ENCODE measurements at regions not wholly inside any gene's neighbourhood (a gene's known extent, or its start where the extent isn't known, plus 50 kb on each side); places are given as distances from the start of the nearest gene placed in this dataset.
"Not testable (repeated sequence)": the region's sequence is repeated elsewhere in the genome, so short reads cannot be mapped to it uniquely, and the experiment has no call there.

DNA sequence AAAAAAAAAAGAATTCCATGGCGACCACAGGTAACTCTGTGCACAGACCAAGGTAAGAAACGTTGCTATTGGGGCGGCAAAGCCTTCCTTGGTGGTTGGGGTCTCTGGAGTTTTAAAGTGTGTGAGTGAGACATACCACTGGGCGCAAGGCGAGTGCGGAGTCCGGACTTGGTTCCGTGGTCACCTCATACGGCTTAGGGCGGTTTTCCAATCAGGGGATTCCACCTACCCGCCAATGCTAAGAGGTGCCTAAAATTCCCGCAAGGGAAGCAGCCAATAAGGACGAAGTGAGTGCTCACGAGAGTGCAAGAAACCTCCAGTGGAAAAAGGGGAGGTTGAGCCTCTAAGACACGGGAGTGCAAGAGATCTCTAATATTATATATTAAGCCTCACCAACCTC lies 68.6 kb upstream of the PRSS16 start:
- FAIRE-seq = no peak

GRCh38 chr6:27183060-27183832 lies 64.3 kb upstream of the PRSS16 start:
- FAIRE-seq = no peak

More for the DNA sequence above, 68.6 kb upstream of the PRSS16 start:
- no peak for DNase-seq (ENCODE audit: low spot score)

GRCh38 chr6:27187231-27188060 lies 60.1 kb upstream of the PRSS16 start:
- FAIRE-seq = no peak
- DNase-seq (ENCODE audit: low spot score) = no peak

More at GRCh38 chr6:27183060-27183832, 64.3 kb upstream of the PRSS16 start:
- DNase-seq (ENCODE audit: low spot score) = no peak

DNA sequence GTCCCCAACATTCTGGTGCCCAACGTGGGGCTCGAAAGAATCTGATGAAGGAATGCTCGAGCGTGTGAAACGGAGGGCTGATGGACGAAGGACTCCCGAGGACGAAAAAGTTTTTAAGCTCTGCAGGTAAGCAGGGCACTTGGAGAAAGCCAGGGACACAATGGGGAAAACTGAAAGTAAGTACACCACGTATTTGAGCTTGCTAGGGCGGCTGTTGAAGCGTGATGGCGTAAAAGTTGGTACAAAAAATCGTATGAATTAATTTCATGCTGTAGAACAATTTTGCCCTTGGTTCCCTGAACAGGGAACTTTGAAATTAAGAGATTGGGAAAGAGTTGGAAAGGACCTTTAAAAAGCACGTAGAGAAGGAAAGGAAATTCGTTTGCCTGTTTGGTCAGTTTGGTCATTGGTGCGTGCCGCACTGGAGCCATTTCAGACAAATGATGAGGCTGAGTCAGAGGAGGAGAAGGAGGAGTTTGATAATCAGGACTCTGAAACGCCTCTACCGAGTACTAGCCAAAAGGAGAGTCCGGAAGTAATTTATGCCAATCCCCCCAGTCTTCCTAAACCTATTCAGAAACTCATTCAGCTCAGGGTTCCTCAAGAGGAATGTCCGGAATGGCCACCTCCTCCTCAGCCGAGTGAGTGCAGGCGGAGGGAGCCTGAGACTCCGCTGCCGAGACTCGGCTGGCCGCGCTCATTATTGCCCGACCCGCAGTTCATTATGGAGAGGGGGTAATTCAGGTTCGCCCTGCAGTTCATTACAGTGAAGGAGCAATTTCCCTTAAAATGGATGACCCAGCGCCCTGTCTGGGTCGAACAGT lies 59.2 kb upstream of the PRSS16 start:
- DNase-seq (ENCODE audit: low spot score) (peak; percentile 76), FAIRE-seq (peak; percentile 74)

DNA sequence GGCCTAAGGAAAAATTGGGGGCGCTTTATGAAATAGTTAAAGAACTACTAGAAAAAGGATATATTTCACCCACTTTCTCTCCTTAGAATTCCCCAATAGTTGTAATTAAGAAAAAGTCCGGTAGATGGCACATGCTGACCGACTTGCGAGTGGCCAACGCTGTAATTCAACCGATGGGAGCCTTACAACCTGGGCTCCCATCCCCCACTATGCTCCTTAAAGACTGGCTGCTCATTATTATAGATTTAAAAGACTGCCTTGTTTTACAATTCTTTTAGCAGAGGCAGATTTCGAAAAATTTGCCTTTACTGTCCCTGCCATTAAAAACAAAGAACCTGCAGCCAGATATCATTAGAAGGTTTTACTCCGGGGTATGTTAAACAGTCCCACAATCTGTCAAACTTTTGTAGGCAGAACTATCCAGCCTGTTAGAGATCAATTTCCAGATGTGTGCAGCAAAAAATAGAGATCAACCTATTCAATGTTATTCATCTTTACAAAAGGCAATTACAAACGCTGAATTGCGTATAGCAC lies 58.5 kb upstream of the PRSS16 start:
- peak; percentile 62 for FAIRE-seq

GRCh38 chr6:27190126-27190525 lies 57.4 kb upstream of the PRSS16 start:
- no peak for DNase-seq (ENCODE audit: low spot score)
- no peak for FAIRE-seq

More for the DNA sequence above, 58.5 kb upstream of the PRSS16 start:
- peak; percentile 60 for DNase-seq (ENCODE audit: low spot score)

GRCh38 chr6:27194453-27194852 lies 53.0 kb upstream of the PRSS16 start:
- DNase-seq (ENCODE audit: low spot score); FAIRE-seq: not testable (repeated sequence)

DNA sequence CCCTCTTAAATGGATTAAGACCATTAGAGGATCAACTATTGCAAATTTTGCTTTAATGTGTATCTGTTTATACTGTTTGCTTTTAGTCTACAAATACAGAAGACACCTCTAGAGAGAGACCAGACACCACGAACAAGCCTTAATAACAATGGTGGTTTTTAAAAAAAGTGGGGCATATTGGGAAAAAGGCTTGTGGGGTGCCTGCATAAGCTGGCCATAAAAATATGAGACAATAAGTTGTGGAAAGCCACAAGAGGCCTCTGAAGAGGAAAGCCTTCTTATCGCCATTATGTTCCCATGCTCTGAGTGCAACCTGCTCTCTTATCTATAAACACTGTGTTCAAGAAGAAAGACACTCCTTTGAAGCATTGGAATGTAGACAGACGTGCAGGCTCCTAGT lies 52.0 kb upstream of the PRSS16 start:
- not testable (repeated sequence) for FAIRE-seq; DNase-seq (ENCODE audit: low spot score)

All from RCC 7860 (cell line).